Activated CD4-positive, CD25-positive, alpha-beta regulatory T cell treated with anti-CD3 and anti-CD28 coated beads, Interleukin-2, amount 50 U/mL, for 24 hours (primary cell): ENCODE measurements at regions not wholly inside any gene's neighbourhood (a gene's known extent, or its start where the extent isn't known, plus 50 kb on each side); places are given as distances from the start of the nearest gene placed in this dataset.

Experiments
- ATAC-seq, 2 donors: fragments of 150-1000 bp; cut with Tn5 transposase; one replicate each; pipeline ENCODE4 v1.10.0; 2021; ENCODE audit warnings: mild to moderate bottlenecking in 1 of 2, moderate library complexity in 1 of 2

- ATAC-seq: no peak
These were observed 411.4 kb downstream of the CCDC91 start for GRCh38 chr12:28601570-28602058.

DNA sequence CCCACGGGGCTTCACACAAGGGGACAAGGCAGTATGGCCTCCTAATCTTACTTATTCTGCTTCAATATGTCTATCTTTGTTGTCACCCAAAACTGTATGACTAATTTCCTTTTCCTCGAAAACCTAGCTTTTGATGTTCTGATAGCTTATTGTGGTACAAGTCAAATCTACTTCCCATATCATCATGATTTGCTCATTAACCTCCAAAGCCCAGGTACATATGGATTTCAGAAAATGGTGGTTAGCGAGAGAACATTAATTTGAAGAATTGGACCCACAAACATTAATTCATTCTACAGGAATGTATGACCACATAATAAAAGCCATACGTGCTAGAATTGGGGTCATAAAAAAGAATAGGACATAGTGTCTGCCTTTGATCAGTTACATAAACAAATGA is 412.5 kb downstream of the CCDC91 start:
- no peak for ATAC-seq

- no peak for ATAC-seq
These were observed 413.0 kb downstream of the CCDC91 start for GRCh38 chr12:28603239-28603638.

DNA sequence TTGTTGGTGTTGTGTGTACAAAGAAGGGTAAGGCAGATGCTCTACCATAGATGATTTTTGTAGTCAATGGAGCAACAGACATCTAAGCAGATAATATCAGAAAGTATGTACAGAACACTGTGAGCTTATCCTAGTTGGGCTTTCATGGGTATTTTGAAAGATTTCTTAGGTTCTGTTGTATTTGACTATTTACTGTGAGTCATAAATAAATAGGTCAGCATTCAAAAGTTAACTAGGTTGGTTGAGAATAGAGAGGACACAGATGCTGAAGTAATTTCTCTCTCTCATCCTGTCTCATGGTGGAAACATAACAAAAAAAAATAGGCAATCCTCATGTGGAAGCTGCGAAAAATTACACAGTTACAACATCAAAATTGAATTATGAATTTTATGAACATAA is 413.5 kb downstream of the CCDC91 start:
- ATAC-seq: no peak

- ATAC-seq: no peak
These were observed 414.0 kb downstream of the CCDC91 start for GRCh38 chr12:28604240-28604639.

DNA sequence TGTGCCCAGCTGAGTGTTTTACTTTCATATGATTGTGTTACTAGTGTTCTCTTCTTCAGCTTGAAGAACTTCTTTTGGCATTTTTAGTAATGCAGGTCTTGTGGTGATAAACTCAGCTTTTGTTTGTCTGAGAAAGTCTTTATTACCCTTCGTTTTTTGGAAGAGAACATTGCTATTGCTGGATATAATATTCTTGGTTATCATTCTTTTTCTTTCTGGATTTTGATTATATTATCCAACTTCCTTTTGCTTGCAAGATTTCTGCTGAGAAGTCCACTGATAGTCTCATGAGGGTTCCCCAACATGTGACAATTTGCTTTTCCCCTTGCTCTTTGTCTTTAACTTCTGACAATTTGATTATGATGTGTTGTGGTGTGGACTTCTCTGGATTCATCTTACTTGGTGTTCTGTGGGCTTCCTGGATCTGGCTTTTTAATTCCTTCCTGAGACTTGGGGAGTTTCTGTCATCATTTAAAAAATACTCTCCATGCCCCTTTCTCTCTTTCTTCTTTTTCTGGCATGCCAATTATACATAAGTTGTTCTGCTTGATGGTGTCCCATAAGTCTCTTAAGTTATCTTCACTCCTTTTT is 416.8 kb downstream of the CCDC91 start:
- no peak for ATAC-seq

GRCh38 chr12:28610401-28611114 is 420.3 kb downstream of the CCDC91 start:
- no peak for ATAC-seq

GRCh38 chr12:28611115-28611435 is 420.8 kb downstream of the CCDC91 start:
- ATAC-seq: no peak

- ATAC-seq: no peak
These were observed 421.2 kb downstream of the CCDC91 start for GRCh38 chr12:28611449-28611848.

DNA sequence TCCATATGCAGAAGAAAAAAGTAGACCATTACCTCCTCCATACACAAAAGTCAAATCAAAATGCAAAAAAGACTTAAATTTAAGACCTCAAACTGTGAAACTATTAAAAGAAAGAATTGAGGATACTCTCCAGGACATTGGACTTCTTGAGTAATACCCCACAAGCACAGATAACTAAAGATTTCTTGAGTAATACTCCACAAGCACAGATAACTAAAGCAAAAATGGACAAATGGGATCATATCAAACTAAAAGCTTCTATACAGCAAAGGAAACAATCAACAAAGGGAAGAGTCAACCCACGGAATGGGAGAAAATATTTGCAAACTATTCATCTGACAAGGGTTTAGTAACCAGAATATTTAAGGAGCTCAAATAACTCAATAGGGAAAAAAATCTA is 427.9 kb downstream of the CCDC91 start:
- ATAC-seq: no peak

- no peak for ATAC-seq
These were observed 428.5 kb downstream of the CCDC91 start for GRCh38 chr12:28618772-28619171.

GRCh38 chr12:28620281-28620680 is 430.0 kb downstream of the CCDC91 start:
- no peak for ATAC-seq

DNA sequence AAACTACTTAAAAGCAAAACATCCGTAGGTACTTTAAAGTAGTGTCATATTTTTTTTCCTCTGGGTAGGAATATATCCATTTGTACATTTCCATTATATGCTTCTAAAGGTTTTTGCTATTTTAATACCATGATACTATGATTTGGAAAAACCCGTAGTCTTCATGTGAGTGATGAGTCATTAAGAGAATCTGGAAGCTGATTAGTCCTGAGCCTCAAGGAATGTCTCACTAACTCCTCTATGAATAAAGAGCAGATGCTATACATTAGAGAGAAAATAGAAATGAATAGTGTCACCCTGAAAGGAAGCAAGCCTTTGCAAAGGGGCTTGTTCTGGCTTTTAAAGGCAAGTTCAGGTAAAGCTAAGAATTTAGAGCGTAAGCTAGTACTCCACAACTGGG is 432.1 kb downstream of the CCDC91 start:
- ATAC-seq: no peak

GRCh38 chr12:28626504-28626903 is 436.2 kb downstream of the CCDC91 start:
- no peak for ATAC-seq

DNA sequence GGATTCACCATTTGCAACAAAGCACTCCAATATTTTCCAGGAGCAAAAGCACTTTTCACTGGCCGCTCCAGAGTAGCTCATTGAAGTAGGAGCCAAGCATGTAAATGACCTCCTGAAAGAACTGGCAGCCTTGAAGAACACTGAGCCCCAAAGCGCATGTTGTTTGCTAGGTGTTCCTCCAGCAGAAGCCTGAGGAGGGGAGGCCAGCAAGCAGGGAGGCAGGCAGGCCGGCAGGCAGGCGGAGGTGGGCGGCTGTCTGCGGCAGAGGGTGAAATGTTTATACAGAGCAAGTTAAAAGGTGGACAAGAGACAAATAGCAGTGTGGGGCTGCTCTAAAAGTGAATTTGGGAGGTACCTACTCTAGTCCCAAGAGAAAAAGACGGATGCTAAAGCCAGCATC is 439.4 kb downstream of the CCDC91 start:
- no peak for ATAC-seq

- ATAC-seq: no peak
These were observed 441.6 kb downstream of the CCDC91 start for GRCh38 chr12:28631831-28632230.

- no peak for ATAC-seq
These were observed 450.3 kb downstream of the CCDC91 start for GRCh38 chr12:28640519-28640918.

DNA sequence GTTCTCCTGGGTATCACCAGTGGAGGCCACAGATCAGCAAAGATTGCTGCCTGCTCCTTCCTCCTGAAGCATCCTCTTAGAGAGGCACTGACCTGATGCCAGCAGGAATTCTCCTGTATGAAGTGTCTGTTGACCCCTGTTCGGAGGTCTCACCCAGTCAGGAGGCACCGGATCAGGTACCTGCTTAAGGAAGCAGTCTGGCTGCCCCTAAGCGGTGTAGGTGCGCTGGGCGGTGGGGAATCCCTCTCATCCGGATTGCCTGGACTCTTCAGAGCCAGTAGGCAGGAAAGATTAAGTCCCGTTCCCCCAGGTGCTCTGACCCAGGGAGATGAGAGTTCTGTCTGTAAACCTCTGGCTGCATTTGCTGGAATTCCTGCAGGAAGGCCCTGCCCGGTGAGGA is 455.2 kb downstream of the CCDC91 start:
- no peak for ATAC-seq

- ATAC-seq: no peak
These were observed 455.6 kb downstream of the CCDC91 start for GRCh38 chr12:28645891-28646290.

DNA sequence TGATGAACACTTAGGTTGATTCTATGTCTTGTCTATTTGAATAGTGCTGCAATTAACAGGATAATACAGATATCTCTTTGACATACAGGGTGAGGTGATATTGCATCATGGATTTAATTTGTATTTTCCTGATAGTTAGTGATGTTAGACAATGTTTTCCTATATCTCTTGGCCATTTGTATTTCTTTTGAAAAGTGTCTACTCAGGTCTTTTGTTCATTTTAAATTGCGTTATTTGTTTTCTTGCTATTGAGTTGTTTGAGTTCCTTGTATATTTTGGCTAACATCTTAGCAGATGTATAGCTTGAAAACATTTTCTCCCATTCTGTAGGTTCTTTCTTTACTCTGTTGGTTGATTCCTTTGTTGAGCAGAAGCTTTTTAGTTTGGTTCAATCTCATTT is 460.6 kb downstream of the CCDC91 start:
- ATAC-seq: no peak

GRCh38 chr12:28652239-28652638 is 462.0 kb downstream of the CCDC91 start:
- no peak for ATAC-seq

DNA sequence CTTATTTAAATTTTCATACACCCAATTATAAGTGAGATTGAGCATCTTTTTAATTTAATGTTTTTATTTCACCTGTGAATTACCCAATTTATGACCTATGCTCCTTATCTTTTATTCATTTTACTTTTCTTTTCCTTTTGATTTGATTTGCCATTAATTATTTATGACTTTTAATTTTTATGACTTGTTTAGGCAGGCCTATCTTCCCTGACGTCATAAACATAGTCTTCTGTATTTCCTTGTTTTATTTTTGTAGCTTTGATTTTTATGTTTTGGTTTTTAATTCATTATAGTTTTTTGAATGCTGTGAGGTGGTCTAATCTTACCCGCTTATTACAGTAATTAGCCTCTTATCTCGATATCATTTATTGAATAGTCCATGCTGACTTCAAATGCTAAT is 467.1 kb upstream of the FAR2 start:
- no peak for ATAC-seq

GRCh38 chr12:28683366-28683765 is 465.7 kb upstream of the FAR2 start:
- no peak for ATAC-seq

DNA sequence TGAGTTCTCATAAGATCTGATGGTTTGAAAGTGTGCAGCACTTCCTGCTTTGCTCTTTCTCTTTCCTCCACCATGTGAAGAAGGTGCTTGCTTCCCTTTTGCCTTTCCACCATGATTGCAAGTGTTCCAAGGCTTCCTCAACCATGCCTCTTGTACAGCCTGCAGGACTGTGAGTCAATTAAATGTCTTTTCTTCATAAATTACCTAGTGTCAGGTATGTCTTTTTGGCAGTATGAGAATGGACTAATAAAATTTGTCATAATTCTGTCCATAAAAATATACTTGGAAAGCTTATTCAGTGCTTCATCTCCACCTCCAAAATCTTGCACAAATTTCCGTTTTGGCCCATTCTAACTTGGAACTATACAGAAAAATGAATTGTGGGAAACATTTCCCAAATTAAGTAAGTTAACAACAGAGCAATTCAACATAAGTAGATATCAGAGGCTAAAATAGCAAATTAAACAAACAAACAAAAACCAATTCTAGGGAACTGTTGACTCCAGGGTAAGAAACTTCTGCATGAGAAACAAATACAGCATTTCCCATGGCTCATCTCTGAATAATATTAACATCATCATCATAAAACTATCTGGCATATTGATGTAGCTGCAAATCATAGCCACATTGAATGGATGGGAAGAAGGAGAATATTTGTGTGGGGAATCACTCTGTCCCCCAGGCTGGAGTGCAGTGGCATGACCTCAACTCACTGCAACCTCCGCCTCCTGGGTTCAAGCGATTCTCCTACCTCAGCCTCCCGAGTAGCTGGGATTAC is 459.5 kb upstream of the FAR2 start:
- ATAC-seq: no peak
